H54 (cell line): ENCODE measurements at regions not wholly inside any gene's neighbourhood (a gene's known extent, or its start where the extent isn't known, plus 50 kb on each side); places are given as distances from the start of the nearest gene placed in this dataset.
"Not testable (repeated sequence)": the region's sequence is repeated elsewhere in the genome, so short reads cannot be mapped to it uniquely, and the experiment has no call there.

ENCODE experiments used
- DNase-seq: peaks from one replicate; pipeline ENCODE4 v3.0.0; 2011; ENCODE audit warnings: low spot score, mixed read lengths; ENCODE audit not compliant: insufficient read length
- FAIRE-seq: peaks from 3 replicates; lab custom pipeline; 2011; peaks lifted over from hg19 to GRCh38; lab: Jason Lieb, UNC
- POLR2A ChIP-seq: IDR thresholded peaks from 2 replicates; pipeline ENCODE4 v1.6.1; 2011; ENCODE audit warnings: low read depth, mild to moderate bottlenecking, low read length

DNA sequence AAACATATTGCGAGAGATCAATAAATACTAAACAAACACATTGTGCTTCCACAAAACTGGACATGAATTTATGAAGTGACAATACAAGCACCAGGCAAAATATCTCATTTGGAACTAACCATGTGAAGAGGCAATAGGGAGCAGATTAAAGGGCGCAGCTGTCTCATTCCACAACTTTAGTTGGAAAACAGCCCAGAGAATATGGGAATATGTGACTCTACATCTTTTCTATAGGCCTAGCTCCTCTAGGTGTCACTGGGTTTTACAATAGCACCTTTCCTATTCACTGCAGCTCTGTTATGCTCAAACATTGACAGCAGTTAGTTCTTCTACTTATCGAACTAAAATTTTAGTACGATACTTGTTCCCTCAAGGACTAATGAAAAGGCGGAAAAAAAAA, 866.3 kb upstream of the GBE1 start:
- TF ChIP-seq POLR2A: no peak
- FAIRE-seq: no peak
- no peak for DNase-seq

DNA sequence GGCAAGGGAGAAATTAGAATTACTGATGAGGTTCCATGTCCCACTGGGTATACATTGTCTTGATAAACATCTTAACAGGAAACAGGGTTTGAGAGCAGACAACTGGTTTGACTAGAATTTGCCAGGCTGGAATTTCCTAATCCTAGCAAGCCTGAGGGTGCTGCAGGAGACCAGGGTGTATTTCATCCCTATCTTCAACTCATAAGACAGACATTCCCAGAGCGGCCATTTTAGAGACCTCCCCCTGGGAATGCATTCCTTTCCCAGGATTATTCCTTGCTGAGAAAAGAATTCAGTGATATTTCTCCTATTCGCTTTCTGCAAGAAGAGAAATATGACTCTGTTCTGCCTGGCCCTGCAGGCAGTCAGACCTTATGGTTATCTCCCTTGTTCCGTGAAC, 859.3 kb upstream of the GBE1 start:
- not testable (repeated sequence) for FAIRE-seq, DNase-seq

- no peak for FAIRE-seq
- no peak for TF ChIP-seq POLR2A
- no peak for DNase-seq
Observed at GRCh38 chr3:82618594-82618993, 857.1 kb upstream of the GBE1 start.

- no peak for DNase-seq
- FAIRE-seq: no peak
- TF ChIP-seq POLR2A: no peak
Observed at GRCh38 chr3:82610236-82610635, 848.8 kb upstream of the GBE1 start.

GRCh38 chr3:82607391-82607790, 845.9 kb upstream of the GBE1 start:
- no peak for TF ChIP-seq POLR2A
- FAIRE-seq (no peak), DNase-seq (no peak)

GRCh38 chr3:82596805-82597204, 835.4 kb upstream of the GBE1 start:
- TF ChIP-seq POLR2A: no peak
- no peak for DNase-seq
- no peak for FAIRE-seq

- FAIRE-seq (no peak), DNase-seq (no peak)
- no peak for TF ChIP-seq POLR2A
Observed at GRCh38 chr3:82595530-82595929, 834.1 kb upstream of the GBE1 start.

DNA sequence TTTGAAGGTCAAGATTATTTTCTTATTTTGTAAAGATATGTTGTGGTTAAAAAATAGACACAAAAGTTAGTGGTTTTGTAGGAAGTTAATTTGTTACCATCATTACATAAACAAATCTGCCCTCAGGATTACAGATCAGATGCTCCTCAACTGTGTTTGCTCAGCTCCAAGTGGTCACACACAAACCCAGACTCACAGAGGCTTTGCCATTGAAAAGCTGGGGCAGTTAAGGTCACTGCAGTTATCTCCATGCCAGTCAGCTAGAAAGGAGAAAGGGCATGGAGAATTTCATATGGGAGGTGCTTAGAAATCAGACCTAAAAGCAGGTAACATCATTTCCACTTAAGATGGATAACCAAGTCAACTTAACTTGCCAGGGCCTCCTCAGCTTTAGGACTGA, 825.7 kb upstream of the GBE1 start:
- no peak for TF ChIP-seq POLR2A
- DNase-seq: no peak
- FAIRE-seq: no peak

GRCh38 chr3:82586414-82586813, 825.0 kb upstream of the GBE1 start:
- no peak for TF ChIP-seq POLR2A
- no peak for FAIRE-seq
- no peak for DNase-seq

DNA sequence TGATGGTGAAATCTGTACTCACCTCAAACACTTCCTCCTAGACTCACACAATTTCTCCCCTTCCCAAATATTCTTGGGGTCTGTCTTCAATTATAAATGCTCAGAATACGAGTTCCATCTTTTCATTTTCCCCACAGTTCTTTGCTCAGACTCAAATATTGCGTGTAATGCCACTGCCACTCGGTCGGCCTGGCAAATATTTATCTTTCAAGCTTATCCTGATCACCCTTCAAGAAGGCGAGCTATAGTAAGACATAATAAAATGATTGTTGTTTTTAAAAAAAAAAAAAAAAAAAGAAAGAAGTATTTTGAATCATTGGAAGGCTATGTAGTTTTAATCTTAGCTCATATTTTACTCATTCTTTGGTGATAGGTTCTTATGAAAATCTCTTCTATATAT, 824.6 kb upstream of the GBE1 start:
- DNase-seq, FAIRE-seq: not testable (repeated sequence)

DNA sequence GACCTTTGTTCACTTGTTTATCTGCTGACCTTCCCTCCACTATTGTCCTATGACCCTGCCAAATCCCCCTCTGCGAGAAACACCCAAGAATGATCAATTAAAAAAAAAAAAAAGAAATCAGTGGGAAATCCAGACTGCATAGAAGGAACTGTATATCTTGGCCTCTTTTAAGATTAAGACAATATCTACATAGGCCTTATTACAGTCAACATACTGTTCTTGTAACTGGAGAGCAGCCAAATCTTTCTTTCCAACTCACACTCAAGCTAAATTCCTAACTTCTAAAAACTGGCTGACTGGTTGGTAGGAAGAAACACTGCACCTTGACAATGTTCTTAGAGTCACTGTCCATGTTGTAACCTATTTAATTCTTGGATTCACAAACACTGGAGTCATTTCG, 824.1 kb upstream of the GBE1 start:
- DNase-seq: not testable (repeated sequence)
- FAIRE-seq: peak; percentile 71

GRCh38 chr3:82584861-82585260, 823.4 kb upstream of the GBE1 start:
- not testable (repeated sequence) for DNase-seq, FAIRE-seq

- FAIRE-seq, DNase-seq: not testable (repeated sequence)
Observed at GRCh38 chr3:82584415-82584814, 823.0 kb upstream of the GBE1 start.

GRCh38 chr3:82581350-82581749, 819.9 kb upstream of the GBE1 start:
- no peak for TF ChIP-seq POLR2A
- no peak for FAIRE-seq
- peak; percentile 9 for DNase-seq

GRCh38 chr3:82572721-82573120, 811.3 kb upstream of the GBE1 start:
- DNase-seq (no peak), FAIRE-seq (no peak)
- no peak for TF ChIP-seq POLR2A

DNA sequence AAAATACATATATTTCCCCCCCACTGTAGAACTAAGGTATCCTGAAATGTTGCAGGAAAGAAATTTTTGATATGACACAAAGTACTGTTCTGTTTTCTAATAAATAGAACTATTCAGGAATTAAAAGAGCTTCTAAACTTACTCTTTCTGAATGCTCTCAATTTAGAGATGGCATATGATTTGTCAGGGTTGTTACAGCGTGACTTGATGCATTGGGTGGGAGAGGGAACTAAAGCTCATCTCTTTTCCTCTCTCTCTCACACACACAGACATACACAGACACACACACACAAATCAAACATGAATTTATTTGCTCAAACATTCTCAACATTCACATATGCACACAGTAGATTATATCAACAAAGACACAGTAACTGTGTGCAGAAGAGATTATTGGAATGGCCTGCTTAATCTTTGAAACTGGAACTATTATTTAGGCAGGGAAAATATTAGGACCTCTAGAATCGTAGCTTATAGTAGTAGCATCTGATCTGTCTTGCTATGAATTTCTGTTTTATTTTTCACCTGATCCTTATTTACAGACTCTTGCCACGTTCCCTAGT, 807.4 kb upstream of the GBE1 start:
- DNase-seq (no peak), FAIRE-seq (no peak)

More for the DNA sequence above, 807.4 kb upstream of the GBE1 start:
- TF ChIP-seq POLR2A: no peak
